Fibroblast of lung (primary cell): ENCODE measurements at regions not wholly inside any gene's neighbourhood (a gene's known extent, or its start where the extent isn't known, plus 50 kb on each side); places are given as distances from the start of the nearest gene placed in this dataset.

Experiments used
- DNase-seq, 2 donors: peaks; one replicate each; pipeline versions ENCODE4 v3.0.0 to v3.0.0-alpha.2; 2010; ENCODE audit warnings: low read depth in 2 of 2
- H2AFZ ChIP-seq: 2 replicates; pipeline ENCODE4 v1.5.1; 2012; ENCODE audit warnings: low read length, control low read depth, inconsistent platforms
- H3K27ac ChIP-seq: 2 replicates; pipeline ENCODE4 v1.5.1; 2011; ENCODE audit warnings: low read length, control low read depth; ENCODE audit not compliant: insufficient read depth
- H3K27me3 ChIP-seq: 2 replicates; pipeline ENCODE4 v1.5.1; 2011; ENCODE audit warnings: mild to moderate bottlenecking, low read length; ENCODE audit not compliant: control insufficient read depth, insufficient read depth
- H3K36me3 ChIP-seq: 2 replicates; pipeline ENCODE4 v1.5.1; 2011; ENCODE audit warnings: low read length; ENCODE audit not compliant: control insufficient read depth, insufficient read depth
- H3K4me1 ChIP-seq: 2 replicates; pipeline ENCODE4 v1.5.1; 2011; ENCODE audit warnings: low read length; ENCODE audit not compliant: control insufficient read depth, insufficient read depth; ENCODE audit errors: extremely low read depth
- H3K4me2 ChIP-seq: 2 replicates; pipeline ENCODE4 v1.5.1; 2011; ENCODE audit warnings: low read length, control low read depth; ENCODE audit not compliant: insufficient read depth; ENCODE audit errors: extremely low read depth
- H3K4me3 ChIP-seq, 4 experiments: fragments of 200-600 bp in 1 of 4; sonication (generic) in 1 of 4; replicated peaks in 1 of 4; 2 replicates each; pipeline ENCODE4 v1.5.1; 2011 to 2016; ENCODE audit warnings: low read length in 4 of 4, low read depth in 3 of 4, mild to moderate bottlenecking in 3 of 4, control low read depth in 2 of 4, inconsistent platforms in 1 of 4, mixed read lengths in 1 of 4; ENCODE audit not compliant: insufficient read depth in 1 of 4; ENCODE audit errors: control extremely low read depth in 1 of 4
- H3K79me2 ChIP-seq: 2 replicates; pipeline ENCODE4 v1.5.1; 2012; ENCODE audit warnings: mild to moderate bottlenecking, low read length, inconsistent platforms; ENCODE audit not compliant: control insufficient read depth, insufficient read depth
- H3K9ac ChIP-seq: 2 replicates; pipeline ENCODE4 v1.5.1; 2011; ENCODE audit warnings: mild to moderate bottlenecking, low read length, control low read depth; ENCODE audit not compliant: insufficient read depth
- H3K9me3 ChIP-seq: 2 replicates; pipeline ENCODE4 v1.5.1; 2012; ENCODE audit warnings: low read depth, low read length; ENCODE audit not compliant: control insufficient read depth, insufficient read depth
- H4K20me1 ChIP-seq: 2 replicates; pipeline ENCODE4 v1.5.1; 2011; ENCODE audit warnings: low read length; ENCODE audit not compliant: control insufficient read depth, insufficient read depth; ENCODE audit errors: extremely low read depth
- CTCF ChIP-seq, 2 donors: IDR thresholded peaks in 1 of 2; conservative IDR thresholded peaks in 1 of 2; 1 replicate in 1 of 2; 2 replicates in 1 of 2; pipeline ENCODE4 v1.5.1; 2011 to 2012; ENCODE audit warnings: low read length in 2 of 2, control low read depth in 1 of 2, inconsistent platforms in 1 of 2, low read depth in 1 of 2, mild to moderate bottlenecking in 1 of 2
- EZH2 ChIP-seq: IDR thresholded peaks from 2 replicates; pipeline ENCODE4 v1.5.1; 2012; ENCODE audit warnings: low read length, control low read depth, mild to moderate bottlenecking; ENCODE audit errors: missing control alignments

GRCh38 chr10:9096288-9096687 is 1041.8 kb downstream of the GATA3 start:
- H3K9ac ChIP-seq: no peak overlapping the region
- H2AFZ ChIP-seq: no peak overlapping the region
- H3K27me3 ChIP-seq: no peaks in the 10 kb centered on the region
- no peak overlapping the region for H3K4me2 ChIP-seq
- no peaks in the 10 kb centered on the region for H4K20me1 ChIP-seq
- no peaks in the 10 kb centered on the region for H3K36me3 ChIP-seq
- no peak overlapping the region for H3K4me3 ChIP-seq
- H3K27ac ChIP-seq: no peak overlapping the region
- H3K79me2 ChIP-seq: no peaks in the 10 kb centered on the region
- no peaks in the 10 kb centered on the region for H3K9me3 ChIP-seq
- no peak for DNase-seq
- no peak for TF ChIP-seq EZH2
- TF ChIP-seq CTCF (conservative IDR thresholded peaks at IDR 0.05 in 1 of 2, IDR thresholded peaks at IDR 0.05 in 1 of 2; ENCODE audit: low read depth in 1 of 2, low read length in 2 of 2): no peak
- no peaks in the 10 kb centered on the region for H3K4me1 ChIP-seq

GRCh38 chr10:9097206-9097990 is 1042.9 kb downstream of the GATA3 start:
- no peak overlapping the region for H3K4me3 ChIP-seq

GRCh38 chr10:9097991-9098306 is 1043.5 kb downstream of the GATA3 start:
- Histone ChIP-seq H3K9me3 (no peaks in the 10 kb centered on the region), H3K4me2 (no peak overlapping the region), H3K9ac (no peak overlapping the region), H3K4me3 (no peak overlapping the region), H3K27me3 (no peaks in the 10 kb centered on the region), H3K79me2 (no peaks in the 10 kb centered on the region), H3K27ac (no peak overlapping the region), H2AFZ (no peak overlapping the region), H3K4me1 (no peaks in the 10 kb centered on the region), H3K36me3 (no peaks in the 10 kb centered on the region), H4K20me1 (no peaks in the 10 kb centered on the region)
- no peak for DNase-seq
- TF ChIP-seq CTCF (conservative IDR thresholded peaks at IDR 0.05 in 1 of 2, IDR thresholded peaks at IDR 0.05 in 1 of 2; ENCODE audit: low read depth in 1 of 2, low read length in 2 of 2) (no peak), EZH2 (no peak)

More at GRCh38 chr10:9097206-9097990, 1042.9 kb downstream of the GATA3 start:
- Histone ChIP-seq H3K9me3 (no peaks in the 10 kb centered on the region), H2AFZ (no peak overlapping the region), H3K79me2 (no peaks in the 10 kb centered on the region), H4K20me1 (no peaks in the 10 kb centered on the region), H3K9ac (no peak overlapping the region), H3K27me3 (no peaks in the 10 kb centered on the region), H3K4me2 (no peak overlapping the region), H3K36me3 (no peaks in the 10 kb centered on the region), H3K27ac (no peak overlapping the region), H3K4me1 (no peaks in the 10 kb centered on the region)
- TF ChIP-seq CTCF (conservative IDR thresholded peaks at IDR 0.05 in 1 of 2, IDR thresholded peaks at IDR 0.05 in 1 of 2; ENCODE audit: low read depth in 1 of 2, low read length in 2 of 2) (no peak), EZH2 (no peak)
- peak in 1 of 2 donors; percentile 3 for DNase-seq
